ENCODE measurements at regions not wholly inside any gene's neighbourhood (a gene's known extent, or its start where the extent isn't known, plus 50 kb on each side); places are given as distances from the start of the nearest gene placed in this dataset.

DNA sequence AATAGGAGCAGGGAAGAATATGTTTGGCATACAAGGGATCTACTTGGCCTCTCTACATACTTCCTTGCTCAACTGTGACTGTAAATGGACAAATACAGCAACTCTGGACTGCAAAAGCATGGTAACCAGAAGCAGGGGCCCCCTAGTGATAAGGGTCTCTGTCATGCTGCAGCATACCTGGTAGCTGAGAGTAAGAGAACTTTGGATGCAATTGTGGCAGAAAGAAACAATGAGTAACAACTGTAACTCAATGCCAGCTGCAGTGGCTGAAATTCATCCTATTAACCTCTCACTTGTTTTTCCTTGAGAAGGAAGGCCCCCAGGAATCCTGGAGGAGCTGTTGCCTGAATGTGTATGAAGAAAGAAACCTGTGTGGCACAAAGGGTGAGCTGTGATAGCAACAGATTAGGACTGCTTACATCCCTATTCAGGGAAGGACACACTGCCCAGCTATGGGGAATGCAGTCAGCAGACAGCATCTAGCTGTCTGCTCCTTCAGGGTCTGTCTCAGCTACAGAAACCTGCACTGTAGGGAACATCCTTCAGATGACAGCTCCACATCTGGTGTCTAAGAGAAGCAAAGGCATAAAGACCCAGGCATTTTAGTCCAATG lies 468.1 kb upstream of the ACTBL2 start:
- no peak for DNase-seq
- Mint-ChIP-seq H3K36me3 (no peaks in the 10 kb centered on the region), H3K27ac (no peak overlapping the region), H3K4me1 (no peaks in the 10 kb centered on the region), H3K27me3 (peaks cover 0 to 4% of the 10 kb centered on the region in 2 donors), H3K9me3 (peaks cover 0 to 4% (median 0%) of the 10 kb centered on the region in 8 donors), H3K4me3 (no peak overlapping the region)
- ChIA-PET CTCF (ENCODE audit: partially characterized antibody) (interaction anchor here (1.5 kb wide), 1 partner anchor 73 kb away, joined by 3 read pairs; no protein-coding TSS in a partner anchor), POLR2A (ENCODE audit: partially characterized antibody) (no interaction called here)
- Histone ChIP-seq H3K4me3 (ENCODE audit: low read length in 2 of 2) (no peak overlapping the region), H3K9me3 (ENCODE audit: control insufficient read depth in 1 of 2, low read length in 2 of 2) (no peaks in the 10 kb centered on the region), H3K27ac (ENCODE audit: low read depth, low read length) (no peak overlapping the region), H3K4me1 (ENCODE audit: insufficient read depth, low read length) (no peaks in the 10 kb centered on the region), H3K36me3 (ENCODE audit: insufficient read depth, low read length) (no peaks in the 10 kb centered on the region), H3K27me3 (ENCODE audit: insufficient read depth, low read length) (no peaks in the 10 kb centered on the region)
- intact Hi-C loops (cut with micrococcal nuclease) = no loop called here

- ChIA-PET CTCF (ENCODE audit: partially characterized antibody) (no interaction called here), POLR2A (ENCODE audit: partially characterized antibody) (no interaction called here)
- no peaks in the 10 kb centered on the region for H3K4me1 Mint-ChIP-seq
- no peaks in the 10 kb centered on the region for H3K9me3 ChIP-seq (ENCODE audit: control insufficient read depth in 1 of 2, low read length in 2 of 2)
- no peak overlapping the region for H3K4me3 Mint-ChIP-seq
- H3K36me3 ChIP-seq (ENCODE audit: insufficient read depth, low read length) = no peaks in the 10 kb centered on the region
- H3K4me1 ChIP-seq (ENCODE audit: insufficient read depth, low read length) = no peaks in the 10 kb centered on the region
- H3K36me3 Mint-ChIP-seq = no peaks in the 10 kb centered on the region
- no peak overlapping the region for H3K4me3 ChIP-seq (ENCODE audit: low read length in 2 of 2)
- H3K27ac ChIP-seq (ENCODE audit: low read depth, low read length) = no peak overlapping the region
- H3K9me3 Mint-ChIP-seq = peaks cover 0 to 7% (median 3%) of the 10 kb centered on the region in 8 donors
- no peaks in the 10 kb centered on the region for H3K27me3 ChIP-seq (ENCODE audit: insufficient read depth, low read length)
- no peak for DNase-seq
- no peak overlapping the region for H3K27ac Mint-ChIP-seq
- intact Hi-C loops (cut with micrococcal nuclease) = no loop called here
- H3K27me3 Mint-ChIP-seq = peaks cover 0 to 4% of the 10 kb centered on the region in 2 donors
Measured at GRCh38 chr5:57948091-57948490, 465.5 kb upstream of the ACTBL2 start.

DNA sequence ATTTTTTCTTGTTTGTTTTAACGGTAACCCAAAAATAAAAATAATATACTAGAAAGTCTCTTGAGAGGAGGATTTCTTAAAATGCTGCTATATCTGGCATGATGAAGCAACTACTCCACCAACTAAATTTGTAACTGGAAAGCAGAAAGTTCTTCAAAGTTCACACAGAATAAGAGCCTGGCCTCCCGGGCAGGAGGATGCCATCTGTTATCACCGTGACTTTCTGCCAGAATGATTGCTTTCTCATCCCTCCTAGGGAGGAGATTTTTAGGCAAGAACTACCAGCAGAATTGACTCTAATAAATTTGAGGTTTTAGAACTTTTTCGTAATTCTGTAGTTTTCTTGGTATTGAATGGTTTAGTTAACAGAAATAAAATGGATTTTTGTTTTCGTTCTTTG lies 464.6 kb upstream of the ACTBL2 start:
- H3K27me3 ChIP-seq (ENCODE audit: insufficient read depth, low read length) = no peaks in the 10 kb centered on the region
- H3K27ac Mint-ChIP-seq = no peak overlapping the region
- H3K27ac ChIP-seq (ENCODE audit: low read depth, low read length) = no peak overlapping the region
- H3K36me3 ChIP-seq (ENCODE audit: insufficient read depth, low read length) = no peaks in the 10 kb centered on the region
- no peak overlapping the region for H3K4me3 ChIP-seq (ENCODE audit: low read length in 2 of 2)
- ChIA-PET POLR2A (ENCODE audit: partially characterized antibody) (no interaction called here), CTCF (ENCODE audit: partially characterized antibody) (no interaction called here)
- H3K4me1 Mint-ChIP-seq = no peaks in the 10 kb centered on the region
- peaks cover 0 to 4% of the 10 kb centered on the region in 2 donors for H3K27me3 Mint-ChIP-seq
- no peaks in the 10 kb centered on the region for H3K4me1 ChIP-seq (ENCODE audit: insufficient read depth, low read length)
- H3K4me3 Mint-ChIP-seq = no peak overlapping the region
- intact Hi-C loops (cut with micrococcal nuclease) = no loop called here
- H3K9me3 ChIP-seq (ENCODE audit: control insufficient read depth in 1 of 2, low read length in 2 of 2) = no peaks in the 10 kb centered on the region
- H3K9me3 Mint-ChIP-seq = peaks cover 0 to 7% (median 3%) of the 10 kb centered on the region in 8 donors
- H3K36me3 Mint-ChIP-seq = no peaks in the 10 kb centered on the region
- DNase-seq = no peak

GRCh38 chr5:57940879-57941278 lies 458.3 kb upstream of the ACTBL2 start:
- Histone ChIP-seq H3K4me3 (ENCODE audit: low read length in 2 of 2) (no peak overlapping the region), H3K4me1 (ENCODE audit: insufficient read depth, low read length) (no peaks in the 10 kb centered on the region), H3K27me3 (ENCODE audit: insufficient read depth, low read length) (no peaks in the 10 kb centered on the region), H3K9me3 (ENCODE audit: control insufficient read depth in 1 of 2, low read length in 2 of 2) (no peaks in the 10 kb centered on the region), H3K27ac (ENCODE audit: low read depth, low read length) (no peak overlapping the region), H3K36me3 (ENCODE audit: insufficient read depth, low read length) (no peaks in the 10 kb centered on the region)
- intact Hi-C loops (cut with micrococcal nuclease) = no loop called here
- H3K9me3 Mint-ChIP-seq = peaks cover 0 to 12% (median 4%) of the 10 kb centered on the region in 8 donors
- no peaks in the 10 kb centered on the region for H3K36me3 Mint-ChIP-seq
- H3K27ac Mint-ChIP-seq = no peak overlapping the region
- H3K27me3 Mint-ChIP-seq = peaks cover 5% of the 10 kb centered on the region in 2 donors
- H3K4me1 Mint-ChIP-seq = no peaks in the 10 kb centered on the region
- CTCF ChIA-PET (ENCODE audit: partially characterized antibody) = no interaction called here
- no peak overlapping the region for H3K4me3 Mint-ChIP-seq
- no peak for DNase-seq
- POLR2A ChIA-PET (ENCODE audit: partially characterized antibody) = no interaction called here

DNA sequence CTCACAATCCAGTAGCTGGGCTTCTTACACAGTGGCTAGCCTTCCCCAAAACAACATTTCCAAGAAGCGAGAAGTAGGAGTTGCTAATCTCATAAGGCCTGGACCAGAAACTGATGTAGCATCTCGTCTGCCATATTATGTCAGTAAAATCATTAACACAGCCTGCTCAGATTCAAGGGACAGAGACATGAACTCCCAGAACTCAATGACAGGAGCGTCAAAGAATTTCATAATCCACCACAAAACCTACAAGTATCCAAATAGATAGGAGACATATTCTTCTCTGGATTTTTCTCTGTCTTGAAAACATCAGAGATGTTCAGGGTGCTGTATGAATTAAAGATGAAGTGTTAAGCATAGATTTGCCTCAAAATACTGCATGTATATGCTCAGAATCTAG lies 457.6 kb upstream of the ACTBL2 start:
- intact Hi-C loops (cut with micrococcal nuclease) = no loop called here
- Mint-ChIP-seq H3K4me1 (no peaks in the 10 kb centered on the region), H3K27ac (no peak overlapping the region), H3K27me3 (peaks cover 5% of the 10 kb centered on the region in 2 donors), H3K36me3 (no peaks in the 10 kb centered on the region), H3K4me3 (no peak overlapping the region), H3K9me3 (peaks cover 0 to 9% (median 4%) of the 10 kb centered on the region in 8 donors)
- POLR2A ChIA-PET (ENCODE audit: partially characterized antibody) = no interaction called here
- DNase-seq = no peak
- CTCF ChIA-PET (ENCODE audit: partially characterized antibody) = no interaction called here
- Histone ChIP-seq H3K4me1 (ENCODE audit: insufficient read depth, low read length) (no peaks in the 10 kb centered on the region), H3K9me3 (ENCODE audit: control insufficient read depth in 1 of 2, low read length in 2 of 2) (no peaks in the 10 kb centered on the region), H3K4me3 (ENCODE audit: low read length in 2 of 2) (no peak overlapping the region), H3K27ac (ENCODE audit: low read depth, low read length) (no peak overlapping the region), H3K36me3 (ENCODE audit: insufficient read depth, low read length) (no peaks in the 10 kb centered on the region), H3K27me3 (ENCODE audit: insufficient read depth, low read length) (no peaks in the 10 kb centered on the region)

DNA sequence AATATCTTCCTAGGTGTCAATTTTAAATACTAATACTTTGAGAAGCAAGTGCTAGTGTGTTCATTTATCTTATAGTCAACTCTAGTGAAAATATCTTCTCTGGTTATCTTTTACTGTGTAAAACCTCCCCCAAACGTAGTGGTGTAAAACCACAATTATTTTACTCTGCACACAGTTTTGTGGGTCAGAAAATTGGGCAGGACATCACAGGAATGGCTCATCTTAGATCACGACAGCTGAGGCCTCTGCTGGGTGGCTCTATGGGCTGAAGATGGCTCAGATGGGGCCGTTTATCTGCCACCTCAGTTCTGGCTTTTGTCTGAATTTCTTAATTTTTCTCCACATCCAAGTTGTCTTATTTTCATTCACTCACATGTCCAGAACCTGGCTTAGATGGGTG lies 457.2 kb upstream of the ACTBL2 start:
- Mint-ChIP-seq H3K27me3 (peaks cover 5% of the 10 kb centered on the region in 2 donors), H3K36me3 (no peaks in the 10 kb centered on the region), H3K4me3 (no peak overlapping the region), H3K9me3 (peaks cover 0 to 7% (median 3%) of the 10 kb centered on the region in 8 donors), H3K4me1 (no peaks in the 10 kb centered on the region), H3K27ac (no peak overlapping the region)
- H3K27ac ChIP-seq (ENCODE audit: low read depth, low read length) = no peak overlapping the region
- intact Hi-C loops (cut with micrococcal nuclease) = no loop called here
- no peaks in the 10 kb centered on the region for H3K9me3 ChIP-seq (ENCODE audit: control insufficient read depth in 1 of 2, low read length in 2 of 2)
- CTCF ChIA-PET (ENCODE audit: partially characterized antibody) = no interaction called here
- H3K4me1 ChIP-seq (ENCODE audit: insufficient read depth, low read length) = no peaks in the 10 kb centered on the region
- no peak overlapping the region for H3K4me3 ChIP-seq (ENCODE audit: low read length in 2 of 2)
- POLR2A ChIA-PET (ENCODE audit: partially characterized antibody) = no interaction called here
- no peaks in the 10 kb centered on the region for H3K27me3 ChIP-seq (ENCODE audit: insufficient read depth, low read length)
- no peak for DNase-seq
- no peaks in the 10 kb centered on the region for H3K36me3 ChIP-seq (ENCODE audit: insufficient read depth, low read length)

DNA sequence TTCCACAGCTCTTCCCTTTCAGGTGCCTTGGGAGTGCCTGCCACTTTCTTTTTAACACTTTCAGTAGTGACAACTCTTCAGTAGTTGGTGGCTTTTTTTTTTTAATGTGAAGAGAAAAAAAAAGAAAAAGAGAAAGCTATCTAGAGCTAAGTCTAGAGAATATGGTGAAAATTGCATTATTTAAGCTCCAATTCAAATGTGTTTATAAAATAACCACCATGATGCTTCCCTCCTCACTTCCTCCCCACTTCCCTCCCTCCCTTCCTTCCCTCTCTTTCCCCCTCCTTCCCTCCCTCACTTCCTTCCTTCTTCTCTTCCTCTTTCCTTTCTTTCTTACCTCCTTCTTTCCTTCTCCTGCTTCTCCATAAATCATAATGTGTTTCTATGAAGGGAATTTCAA lies 456.7 kb upstream of the ACTBL2 start:
- DNase-seq = no peak
- H3K4me3 Mint-ChIP-seq = no peak overlapping the region
- peaks cover 5% of the 10 kb centered on the region in 2 donors for H3K27me3 Mint-ChIP-seq
- ChIA-PET CTCF (ENCODE audit: partially characterized antibody) (no interaction called here), POLR2A (ENCODE audit: partially characterized antibody) (no interaction called here)
- Histone ChIP-seq H3K4me3 (ENCODE audit: low read length in 2 of 2) (no peak overlapping the region), H3K36me3 (ENCODE audit: insufficient read depth, low read length) (no peaks in the 10 kb centered on the region), H3K27me3 (ENCODE audit: insufficient read depth, low read length) (no peaks in the 10 kb centered on the region), H3K27ac (ENCODE audit: low read depth, low read length) (no peak overlapping the region), H3K9me3 (ENCODE audit: control insufficient read depth in 1 of 2, low read length in 2 of 2) (no peaks in the 10 kb centered on the region), H3K4me1 (ENCODE audit: insufficient read depth, low read length) (no peaks in the 10 kb centered on the region)
- H3K36me3 Mint-ChIP-seq = no peaks in the 10 kb centered on the region
- intact Hi-C loops (cut with micrococcal nuclease) = no loop called here
- peaks cover 0 to 7% (median under 1%) of the 10 kb centered on the region in 8 donors for H3K9me3 Mint-ChIP-seq
- H3K4me1 Mint-ChIP-seq = no peaks in the 10 kb centered on the region
- H3K27ac Mint-ChIP-seq = no peak overlapping the region

DNA sequence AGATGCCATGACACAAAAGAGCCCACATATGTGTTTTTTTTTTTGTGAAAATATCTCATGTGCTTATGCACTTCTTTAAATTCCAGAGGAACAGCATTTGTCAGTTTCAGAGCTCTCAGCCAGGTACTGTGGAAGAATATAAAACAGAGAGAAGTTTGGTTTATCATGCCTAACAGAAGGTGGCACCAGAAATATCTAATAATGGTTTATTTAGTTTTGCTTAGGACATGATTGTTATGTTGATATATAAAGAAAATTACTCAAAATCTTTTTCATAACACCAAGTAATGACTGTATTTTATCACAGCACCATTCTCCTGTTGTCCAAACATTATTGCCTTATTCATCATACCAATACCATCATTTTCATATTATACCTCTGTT lies 455.6 kb upstream of the ACTBL2 start:
- no peaks in the 10 kb centered on the region for H3K36me3 ChIP-seq (ENCODE audit: insufficient read depth, low read length)
- Mint-ChIP-seq H3K27me3 (peaks cover 5% of the 10 kb centered on the region in 2 donors), H3K27ac (no peak overlapping the region), H3K4me3 (no peak overlapping the region), H3K36me3 (no peaks in the 10 kb centered on the region), H3K9me3 (peaks cover 0 to 7% (median under 1%) of the 10 kb centered on the region in 8 donors), H3K4me1 (no peaks in the 10 kb centered on the region)
- no peak for DNase-seq
- ChIA-PET POLR2A (ENCODE audit: partially characterized antibody) (no interaction called here), CTCF (ENCODE audit: partially characterized antibody) (no interaction called here)
- no peaks in the 10 kb centered on the region for H3K4me1 ChIP-seq (ENCODE audit: insufficient read depth, low read length)
- no peak overlapping the region for H3K27ac ChIP-seq (ENCODE audit: low read depth, low read length)
- intact Hi-C loops (cut with micrococcal nuclease) = no loop called here
- no peaks in the 10 kb centered on the region for H3K27me3 ChIP-seq (ENCODE audit: insufficient read depth, low read length)
- no peak overlapping the region for H3K4me3 ChIP-seq (ENCODE audit: low read length in 2 of 2)
- H3K9me3 ChIP-seq (ENCODE audit: control insufficient read depth in 1 of 2, low read length in 2 of 2) = no peaks in the 10 kb centered on the region

All from CD4-positive, alpha-beta memory T cell (primary cell).